ENCODE measurements at regions not wholly inside any gene's neighbourhood (a gene's known extent, or its start where the extent isn't known, plus 50 kb on each side); places are given as distances from the start of the nearest gene placed in this dataset.

GRCh38 chr5:174521449-174521848 is 202.9 kb upstream of the MSX2 start:
- TF ChIP-seq EZH2 (IDR thresholded peaks at IDR 0.05; ENCODE audit: low read length, missing control alignments) = no peak
- TF ChIP-seq, protein P1, sequence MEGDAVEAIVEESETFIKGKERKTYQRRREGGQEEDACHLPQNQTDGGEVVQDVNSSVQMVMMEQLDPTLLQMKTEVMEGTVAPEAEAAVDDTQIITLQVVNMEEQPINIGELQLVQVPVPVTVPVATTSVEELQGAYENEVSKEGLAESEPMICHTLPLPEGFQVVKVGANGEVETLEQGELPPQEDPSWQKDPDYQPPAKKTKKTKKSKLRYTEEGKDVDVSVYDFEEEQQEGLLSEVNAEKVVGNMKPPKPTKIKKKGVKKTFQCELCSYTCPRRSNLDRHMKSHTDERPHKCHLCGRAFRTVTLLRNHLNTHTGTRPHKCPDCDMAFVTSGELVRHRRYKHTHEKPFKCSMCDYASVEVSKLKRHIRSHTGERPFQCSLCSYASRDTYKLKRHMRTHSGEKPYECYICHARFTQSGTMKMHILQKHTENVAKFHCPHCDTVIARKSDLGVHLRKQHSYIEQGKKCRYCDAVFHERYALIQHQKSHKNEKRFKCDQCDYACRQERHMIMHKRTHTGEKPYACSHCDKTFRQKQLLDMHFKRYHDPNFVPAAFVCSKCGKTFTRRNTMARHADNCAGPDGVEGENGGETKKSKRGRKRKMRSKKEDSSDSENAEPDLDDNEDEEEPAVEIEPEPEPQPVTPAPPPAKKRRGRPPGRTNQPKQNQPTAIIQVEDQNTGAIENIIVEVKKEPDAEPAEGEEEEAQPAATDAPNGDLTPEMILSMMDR (conservative IDR thresholded peaks at IDR 0.05 in 1 of 2, IDR thresholded peaks at IDR 0.05 in 1 of 2; ENCODE audit: low read depth in 1 of 2, low read length in 2 of 2) = no peak
